Sigmoid colon (tissue), 6 donors: ENCODE measurements at regions not wholly inside any gene's neighbourhood (a gene's known extent, or its start where the extent isn't known, plus 50 kb on each side); places are given as distances from the start of the nearest gene placed in this dataset.

Experiments used
- DNase-seq: peaks from one replicate; pipeline ENCODE4 v3.0.0-alpha.2; 2019
- H3K27ac ChIP-seq, 4 donors: fragments of 200-600 bp; sonication (generic); one replicate each; pipeline ENCODE4 v1.5.1; 2016 to 2019; ENCODE audit warnings: mild to moderate bottlenecking in 1 of 4
- H3K27me3 ChIP-seq, 3 donors: fragments of 200-600 bp; sonication (generic); one replicate each; pipeline ENCODE4 v1.5.1; 2019; ENCODE audit warnings: mild to moderate bottlenecking in 1 of 3
- H3K36me3 ChIP-seq, 4 donors: fragments of 200-600 bp; sonication (generic); one replicate each; pipeline ENCODE4 v1.5.1; 2016 to 2019
- H3K4me1 ChIP-seq, 4 donors: fragments of 200-600 bp; sonication (generic); one replicate each; pipeline ENCODE4 v1.5.1; 2017 to 2019
- H3K4me3 ChIP-seq, 4 donors: fragments of 200-600 bp; sonication (generic); one replicate each; pipeline ENCODE4 v1.5.1; 2017 to 2019; ENCODE audit warnings: mild to moderate bottlenecking in 2 of 4, moderate library complexity in 1 of 4
- H3K9me3 ChIP-seq, 4 donors: fragments of 200-600 bp in 3 of 4; sonication (generic) in 3 of 4; one replicate each; pipeline versions ENCODE4 v1.5.1 to v1.6.1; 2013 to 2019
- EP300 ChIP-seq, 4 donors: sonication (generic); formaldehyde crosslinking; IDR thresholded peaks; one replicate each; pipeline ENCODE4 v1.6.1; 2017; ENCODE audit warnings: antibody characterized with exemption in 4 of 4
- POLR2A ChIP-seq, 2 donors: fragments of 450-650 bp; IDR thresholded peaks; one replicate each; pipeline ENCODE4 v1.6.1; 2016; ENCODE audit warnings: antibody characterized with exemption in 2 of 2, mild to moderate bottlenecking in 2 of 2, moderate library complexity in 2 of 2
- POLR2AphosphoS5 ChIP-seq, 4 donors: sonication (generic); formaldehyde crosslinking; IDR thresholded peaks; one replicate each; pipeline ENCODE4 v1.6.1; 2017; ENCODE audit warnings: antibody characterized with exemption in 4 of 4
- WGBS, 2 donors: extraction: QIAGEN DNeasy Blood & Tissue Kit; methylation state at CpG; one replicate each; pipeline ENCODE4 v1.1.7; 2013; 5-methylcytosine and 5-hydroxymethylcytosine counted together
- intact Hi-C: fragments of 100-400 bp; cut with DNase I; formaldehyde crosslinking; loops from one replicate; pipeline ENCODE4 v1.15.1; 2023
- TF ChIP-seq, protein P1 (sequence below), 4 experiments: fragments of 450-650 bp in 3 of 4; fragments of 200-600 bp in 1 of 4; IDR thresholded peaks; one replicate each; pipeline ENCODE4 v1.5.1; 2016 to 2019; ENCODE audit warnings: antibody characterized with exemption in 4 of 4, mild to moderate bottlenecking in 3 of 4, moderate library complexity in 2 of 4
- donor health status: healthy with polysubstance abuse.
- donor health status: healthy.

DNA sequence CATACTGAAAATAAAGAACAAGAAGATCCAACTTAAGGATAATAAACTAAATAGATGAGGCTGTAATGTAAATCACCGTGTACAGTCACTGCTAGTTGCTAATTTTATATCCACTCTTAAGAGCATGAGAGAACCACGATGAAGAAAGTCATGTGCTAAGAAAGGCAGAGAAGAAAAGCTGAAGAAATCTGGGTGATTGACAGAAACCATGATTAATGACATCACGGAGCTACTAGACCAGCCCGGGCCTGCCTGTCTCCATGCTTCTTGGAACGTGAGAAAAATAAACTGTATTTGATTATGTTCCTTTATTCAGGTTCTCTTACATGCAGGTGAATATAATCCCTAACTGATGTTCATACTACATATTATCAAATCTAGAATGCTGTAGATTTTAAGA, 84.2 kb upstream of the E2F3 start:
- H3K4me3 ChIP-seq, result no peak overlapping the region
- no peaks in the 10 kb centered on the region for H3K36me3 ChIP-seq
- TF ChIP-seq EP300 (IDR thresholded peaks at IDR 0.05) (no peak), POLR2A (IDR thresholded peaks at IDR 0.05) (no peak), POLR2AphosphoS5 (IDR thresholded peaks at IDR 0.05) (no peak)
- TF ChIP-seq, protein P1, sequence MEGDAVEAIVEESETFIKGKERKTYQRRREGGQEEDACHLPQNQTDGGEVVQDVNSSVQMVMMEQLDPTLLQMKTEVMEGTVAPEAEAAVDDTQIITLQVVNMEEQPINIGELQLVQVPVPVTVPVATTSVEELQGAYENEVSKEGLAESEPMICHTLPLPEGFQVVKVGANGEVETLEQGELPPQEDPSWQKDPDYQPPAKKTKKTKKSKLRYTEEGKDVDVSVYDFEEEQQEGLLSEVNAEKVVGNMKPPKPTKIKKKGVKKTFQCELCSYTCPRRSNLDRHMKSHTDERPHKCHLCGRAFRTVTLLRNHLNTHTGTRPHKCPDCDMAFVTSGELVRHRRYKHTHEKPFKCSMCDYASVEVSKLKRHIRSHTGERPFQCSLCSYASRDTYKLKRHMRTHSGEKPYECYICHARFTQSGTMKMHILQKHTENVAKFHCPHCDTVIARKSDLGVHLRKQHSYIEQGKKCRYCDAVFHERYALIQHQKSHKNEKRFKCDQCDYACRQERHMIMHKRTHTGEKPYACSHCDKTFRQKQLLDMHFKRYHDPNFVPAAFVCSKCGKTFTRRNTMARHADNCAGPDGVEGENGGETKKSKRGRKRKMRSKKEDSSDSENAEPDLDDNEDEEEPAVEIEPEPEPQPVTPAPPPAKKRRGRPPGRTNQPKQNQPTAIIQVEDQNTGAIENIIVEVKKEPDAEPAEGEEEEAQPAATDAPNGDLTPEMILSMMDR (IDR thresholded peaks at IDR 0.05), result no peak
- H3K9me3 ChIP-seq, result no peaks in the 10 kb centered on the region
- H3K27me3 ChIP-seq, result no peaks in the 10 kb centered on the region
- no peak overlapping the region for H3K27ac ChIP-seq
- 90 to 96% methylated on average over 5 of the region's 5 CpGs for WGBS, 2 donors
- H3K4me1 ChIP-seq, result no peaks in the 10 kb centered on the region
- intact Hi-C loops, result no loop called here
- DNase-seq, result no peak

DNA sequence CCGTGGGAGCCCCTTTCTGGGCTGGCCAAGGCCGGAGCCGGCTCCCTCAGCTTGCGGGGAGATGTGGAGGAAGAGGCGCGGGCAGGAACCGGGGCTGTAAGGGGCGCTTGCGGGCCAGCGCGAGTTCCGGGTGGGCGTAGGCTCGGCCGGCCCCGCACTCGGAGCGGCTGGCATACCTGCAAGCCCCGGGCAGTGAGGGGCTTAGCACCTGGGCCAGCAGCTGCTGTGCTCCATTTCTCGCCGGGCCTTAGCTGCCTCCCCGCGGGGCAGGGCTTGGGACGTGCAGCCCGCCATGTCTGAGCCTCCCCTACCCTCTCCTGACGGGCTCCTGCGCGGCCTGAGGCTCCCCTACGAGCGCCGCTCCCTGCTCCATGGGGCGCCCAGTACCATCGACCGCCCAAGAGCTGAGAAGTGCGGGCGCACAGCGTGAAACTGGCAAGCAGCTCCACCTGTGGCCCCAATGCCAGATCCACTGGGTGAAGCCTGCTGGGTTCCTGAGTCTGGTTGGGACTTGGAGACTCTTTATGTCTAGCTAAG, 82.8 kb upstream of the E2F3 start:
- DNase-seq, result no peak
- H3K27me3 ChIP-seq, result no peaks in the 10 kb centered on the region
- WGBS, 2 donors, result 98% methylated on average over 37 of the region's 37 CpGs
- intact Hi-C loops, result no loop called here
- no peak overlapping the region for H3K27ac ChIP-seq
- TF ChIP-seq POLR2A (IDR thresholded peaks at IDR 0.05) (no peak), POLR2AphosphoS5 (IDR thresholded peaks at IDR 0.05) (no peak), EP300 (IDR thresholded peaks at IDR 0.05) (no peak)
- TF ChIP-seq, protein P1 (IDR thresholded peaks at IDR 0.05), result no peak
- H3K4me1 ChIP-seq, result no peaks in the 10 kb centered on the region
- no peak overlapping the region for H3K4me3 ChIP-seq
- H3K9me3 ChIP-seq, result no peaks in the 10 kb centered on the region
- H3K36me3 ChIP-seq, result no peaks in the 10 kb centered on the region

DNA sequence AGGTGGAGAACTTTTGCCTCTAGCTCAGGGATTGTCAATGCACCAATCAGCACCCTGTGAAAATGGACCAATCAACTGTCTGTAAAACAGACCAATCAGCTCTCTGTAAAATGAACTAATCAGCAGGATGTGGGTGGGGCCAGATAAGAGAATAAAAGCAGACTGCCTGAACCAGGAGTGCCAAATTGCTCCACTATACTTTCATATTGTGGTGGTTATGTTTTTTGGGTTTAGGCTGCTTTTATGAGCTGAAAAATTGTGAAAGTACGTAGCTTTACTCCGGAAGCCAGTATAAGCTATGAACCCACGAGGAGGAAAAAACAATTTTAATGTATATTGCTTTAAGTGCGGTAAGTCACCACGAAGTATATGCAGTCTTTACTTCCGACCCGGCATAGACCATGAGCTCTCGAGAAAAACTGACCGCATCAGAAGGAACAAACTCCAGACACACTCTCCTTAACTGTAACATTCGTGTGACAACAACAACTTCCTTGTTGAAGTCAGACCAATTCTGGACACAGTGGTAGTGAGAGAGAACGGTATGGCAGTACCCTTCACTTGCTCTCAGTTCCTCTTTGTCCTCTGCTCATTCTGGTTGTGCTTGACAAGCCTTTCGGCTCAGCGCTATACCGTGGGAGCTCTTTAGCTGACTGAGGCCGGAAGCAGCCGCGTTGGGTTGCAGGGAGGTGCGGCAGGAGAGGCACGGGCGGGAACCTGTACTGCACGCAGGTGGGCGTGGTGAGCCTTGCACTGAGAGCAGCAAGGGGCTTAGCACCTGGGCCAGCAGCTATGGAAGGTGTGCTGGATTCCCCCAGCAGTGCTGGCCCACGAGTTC, 81.9 kb upstream of the E2F3 start:
- DNase-seq, result no peak
- H3K9me3 ChIP-seq, result no peaks in the 10 kb centered on the region
- TF ChIP-seq, protein P1 (IDR thresholded peaks at IDR 0.05), result no peak
- no peak for TF ChIP-seq POLR2AphosphoS5 (IDR thresholded peaks at IDR 0.05)
- no peak for TF ChIP-seq EP300 (IDR thresholded peaks at IDR 0.05)
- TF ChIP-seq POLR2A (IDR thresholded peaks at IDR 0.05), result no peak
- no peak overlapping the region for H3K4me3 ChIP-seq
- intact Hi-C loops, result no loop called here
- no peaks in the 10 kb centered on the region for H3K36me3 ChIP-seq
- H3K27ac ChIP-seq, result no peak overlapping the region
- no peaks in the 10 kb centered on the region for H3K27me3 ChIP-seq
- H3K4me1 ChIP-seq, result no peaks in the 10 kb centered on the region
- WGBS, 2 donors, result 71 to 76% methylated on average over 23 of the region's 23 CpGs

DNA sequence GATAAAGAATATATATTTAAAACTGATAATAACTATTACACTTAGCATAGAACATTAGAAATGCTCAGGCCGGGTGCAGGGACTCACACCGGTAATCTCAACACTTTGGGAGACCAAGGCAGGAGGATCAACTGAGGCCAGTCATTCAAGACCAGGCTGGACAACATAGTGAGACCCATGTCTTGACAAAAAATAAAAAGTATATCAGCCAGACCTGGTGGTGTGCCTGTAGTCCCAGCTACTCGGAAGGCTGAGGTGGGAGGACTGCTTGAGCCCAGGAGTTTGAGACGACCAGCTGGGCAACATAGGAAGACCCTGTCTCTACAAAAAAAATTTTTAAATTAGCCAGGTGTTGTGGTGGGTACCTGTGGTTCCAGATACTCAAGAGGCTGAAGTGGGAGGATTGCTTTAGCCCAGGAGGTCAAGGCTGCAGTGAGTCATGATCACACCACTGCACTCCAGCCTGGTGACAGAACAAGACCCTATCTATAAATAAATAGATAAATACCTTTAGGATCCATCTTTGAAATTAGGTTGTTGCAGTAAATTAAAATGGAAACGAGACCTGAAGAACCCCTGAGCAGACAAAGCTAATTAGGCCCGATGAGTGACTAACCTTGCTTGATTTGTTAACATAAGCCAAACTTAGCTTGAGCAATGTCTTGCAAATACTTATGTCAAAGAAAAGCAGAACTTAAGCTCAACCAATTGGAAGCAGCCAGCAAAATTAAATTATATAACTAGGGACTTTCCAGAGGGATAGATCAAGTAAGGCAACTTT, 75.8 kb upstream of the E2F3 start:
- no peak for DNase-seq
- Histone ChIP-seq H3K4me3 (no peak overlapping the region), H3K9me3 (no peaks in the 10 kb centered on the region), H3K27ac (no peak overlapping the region), H3K36me3 (no peaks in the 10 kb centered on the region), H3K4me1 (no peaks in the 10 kb centered on the region), H3K27me3 (no peaks in the 10 kb centered on the region)
- WGBS, 2 donors, result 78 to 81% methylated on average over 6 of the region's 6 CpGs
- intact Hi-C loops, result no loop called here
- TF ChIP-seq, protein P1 (IDR thresholded peaks at IDR 0.05), result no peak
- TF ChIP-seq EP300 (IDR thresholded peaks at IDR 0.05) (no peak), POLR2AphosphoS5 (IDR thresholded peaks at IDR 0.05) (no peak), POLR2A (IDR thresholded peaks at IDR 0.05) (no peak)
